Activated gamma-delta T cell treated with Interleukin-2 at 50 U/mL for 16 hours (primary cell): ENCODE measurements at regions not wholly inside any gene's neighbourhood (a gene's known extent, or its start where the extent isn't known, plus 50 kb on each side); places are given as distances from the start of the nearest gene placed in this dataset.
"Not testable (repeated sequence)": the region's sequence is repeated elsewhere in the genome, so short reads cannot be mapped to it uniquely, and the experiment has no call there.

ENCODE experiments used
- DNase-seq: peaks from one replicate; pipeline ENCODE4 v3.0.0-alpha.2; 2020

- no peak for DNase-seq
Observed at GRCh38 chr5:87732875-87733768, 320.4 kb upstream of the CCNH start.

GRCh38 chr5:87729781-87730180 lies 317.1 kb upstream of the CCNH start:
- no peak for DNase-seq

GRCh38 chr5:87722286-87722685 lies 309.6 kb upstream of the CCNH start:
- no peak for DNase-seq

GRCh38 chr5:87718224-87718925 lies 305.6 kb upstream of the CCNH start:
- not testable (repeated sequence) for DNase-seq

- DNase-seq: no peak
Observed at GRCh38 chr5:87717761-87718160, 305.0 kb upstream of the CCNH start.

GRCh38 chr5:87705876-87706275 lies 293.1 kb upstream of the CCNH start:
- no peak for DNase-seq

- DNase-seq: no peak
Observed at GRCh38 chr5:87686975-87687374, 274.2 kb upstream of the CCNH start.

- no peak for DNase-seq
Observed at GRCh38 chr5:87686018-87686417, 273.3 kb upstream of the CCNH start.

- DNase-seq: no peak
Observed at GRCh38 chr5:87674235-87674634, 261.5 kb upstream of the CCNH start.

- no peak for DNase-seq
Observed at GRCh38 chr5:87671146-87671545, 258.4 kb upstream of the CCNH start.

- DNase-seq: no peak
Observed at GRCh38 chr5:87665166-87665565, 252.4 kb upstream of the CCNH start.

- DNase-seq: no peak
Observed at GRCh38 chr5:87661784-87662566, 249.2 kb upstream of the CCNH start.

GRCh38 chr5:87653242-87653641 lies 240.5 kb upstream of the CCNH start:
- DNase-seq: no peak

- DNase-seq: no peak
Observed at GRCh38 chr5:87650284-87650683, 237.6 kb upstream of the CCNH start.

- DNase-seq: no peak
Observed at GRCh38 chr5:87649455-87649854, 236.7 kb upstream of the CCNH start.

GRCh38 chr5:87645224-87645623 lies 232.5 kb upstream of the CCNH start:
- no peak for DNase-seq

- no peak for DNase-seq
Observed at GRCh38 chr5:87640902-87641301, 228.2 kb upstream of the CCNH start.

GRCh38 chr5:87627363-87627762 lies 214.6 kb upstream of the CCNH start:
- no peak for DNase-seq

GRCh38 chr5:87608385-87608784 lies 195.7 kb upstream of the CCNH start:
- DNase-seq: no peak

GRCh38 chr5:87605663-87606062 lies 192.9 kb upstream of the CCNH start:
- no peak for DNase-seq

- no peak for DNase-seq
Observed at GRCh38 chr5:87599778-87600177, 187.0 kb upstream of the CCNH start.

GRCh38 chr5:87598460-87598859 lies 185.7 kb upstream of the CCNH start:
- DNase-seq: no peak

- DNase-seq: no peak
Observed at GRCh38 chr5:87594566-87594965, 181.8 kb upstream of the CCNH start.

GRCh38 chr5:87589587-87589986 lies 176.9 kb upstream of the CCNH start:
- DNase-seq: no peak
